K562 (cell line): ENCODE measurements at regions not wholly inside any gene's neighbourhood (a gene's known extent, or its start where the extent isn't known, plus 50 kb on each side); places are given as distances from the start of the nearest gene placed in this dataset.

Experiments
- ATAC-seq: fragments of 200-7000 bp; cut with Tn5 transposase; 3 replicates; pipeline ENCODE4 v1.9.1; 2020; ENCODE audit warnings: moderate library complexity
- BruUV-seq: library from RNA; stranded (reverse); fragments of 400-500 nt; replicated peaks from 2 replicates; lab custom pipeline; 2021; lab: Mats Ljungman, UMichigan
- CTCF ChIA-PET: fragments of 300-600 bp; formaldehyde crosslinking; extraction: SDS; loops from one replicate; lab custom pipeline; 2021; ENCODE audit warnings: low intra/inter-chr PET ratio; lab: Yijun Ruan, JAX
- POLR2A ChIA-PET: fragments of 300-600, 350-650 bp; sonication (Branson Sonifier 250); formaldehyde crosslinking; extraction: SDS; loops from one replicate; lab custom pipeline; 2021; ENCODE audit warnings: antibody characterized with exemption, inconsistent platforms; lab: Yijun Ruan, JAX
- DNase-seq, 4 experiments: peaks; one replicate each; pipeline versions ENCODE4 v3.0.0 to v3.0.0-alpha.2; 2011 to 2018; ENCODE audit warnings: low spot score in 3 of 4, mixed read lengths in 3 of 4; ENCODE audit errors: extremely low read depth in 1 of 4
- FAIRE-seq: peaks from 2 replicates; lab custom pipeline; 2011; peaks lifted over from hg19 to GRCh38; lab: Jason Lieb, UNC
- H2AFZ ChIP-seq: 2 replicates; pipeline ENCODE4 v1.6.0; 2011; ENCODE audit warnings: low read depth, low read length, control low read depth, inconsistent platforms
- H3K27ac ChIP-seq: fragments of 200-600 bp; 3 replicates; pipeline ENCODE4 v1.8.0; 2011; ENCODE audit warnings: low read depth, mild to moderate bottlenecking, control low read depth, inconsistent platforms, low read length, moderate library complexity, mixed read lengths; ENCODE audit errors: extremely low read depth
- H3K27me3 ChIP-seq, 2 experiments: fragments of 300-600 bp in 1 of 2; 2 replicates in 1 of 2; 3 replicates in 1 of 2; pipeline versions ENCODE4 v1.6.0 to v1.8.0; 2011; ENCODE audit warnings: inconsistent platforms in 2 of 2, low read length in 2 of 2, mild to moderate bottlenecking in 1 of 2, mixed read lengths in 1 of 2, moderate library complexity in 1 of 2; ENCODE audit not compliant: control insufficient read depth in 2 of 2, insufficient read depth in 2 of 2
- H3K36me3 ChIP-seq: fragments of 300-600 bp; 3 replicates; pipeline ENCODE4 v1.8.0; 2011; ENCODE audit warnings: mild to moderate bottlenecking, low read length, inconsistent platforms; ENCODE audit not compliant: control insufficient read depth, insufficient read depth
- H3K4me1 ChIP-seq, 2 experiments: fragments of 200-600 bp in 1 of 2; replicated peaks in 1 of 2; 2 replicates in 1 of 2; 3 replicates in 1 of 2; pipeline versions ENCODE4 v1.5.1 to v1.8.0; 2011; ENCODE audit warnings: inconsistent platforms in 2 of 2, low read length in 2 of 2, mild to moderate bottlenecking in 1 of 2, mixed read lengths in 1 of 2, moderate library complexity in 1 of 2; ENCODE audit not compliant: control insufficient read depth in 2 of 2, insufficient read depth in 2 of 2
- H3K4me2 ChIP-seq: 2 replicates; pipeline ENCODE4 v1.6.1; 2011; ENCODE audit warnings: low read length, control low read depth, inconsistent platforms, mixed read lengths; ENCODE audit not compliant: insufficient read depth
- H3K4me3 ChIP-seq: fragments of 200-600 bp; sonication (generic), shearing (Covaris generic); 2 replicates; pipeline ENCODE4 v1.5.1; 2016; ENCODE audit warnings: control low read depth, inconsistent platforms
- H3K79me2 ChIP-seq: fragments of 200-600 bp; 3 replicates; pipeline ENCODE4 v1.8.0; 2011; ENCODE audit warnings: low read length, inconsistent platforms; ENCODE audit not compliant: control insufficient read depth, insufficient read depth
- H3K9ac ChIP-seq, 2 experiments: 2 replicates each; pipeline versions ENCODE4 v1.6.0 to v1.6.1; 2011; ENCODE audit warnings: low read depth in 2 of 2, low read length in 2 of 2, control low read depth in 1 of 2, inconsistent platforms in 1 of 2, mild to moderate bottlenecking in 1 of 2, mixed read lengths in 1 of 2; ENCODE audit not compliant: insufficient read depth in 1 of 2
- H3K9me1 ChIP-seq: one replicate; pipeline ENCODE4 v1.6.0; 2011; ENCODE audit warnings: inconsistent platforms, mild to moderate bottlenecking, low read length, moderate library complexity; ENCODE audit not compliant: control insufficient read depth, insufficient read depth
- H3K9me3 ChIP-seq: replicated peaks from 2 replicates; pipeline ENCODE4 v1.5.1; 2011; ENCODE audit warnings: low read depth, low read length, inconsistent platforms; ENCODE audit not compliant: control insufficient read depth, insufficient read depth
- H4K20me1 ChIP-seq: replicated peaks from 2 replicates; pipeline ENCODE4 v1.6.1; 2011; ENCODE audit warnings: low read length, inconsistent platforms, mixed read lengths; ENCODE audit not compliant: control insufficient read depth, insufficient read depth
- BMI1 ChIP-seq: fragments of 150-350 bp; IDR thresholded peaks from 2 replicates; pipeline ENCODE4 v1.6.1; 2014; ENCODE audit warnings: low read length
- C11orf30 ChIP-seq: fragments of 450-650 bp; IDR thresholded peaks from 2 replicates; pipeline ENCODE4 v1.6.1; 2016; ENCODE audit warnings: low read depth, mild to moderate bottlenecking
- CHD2 ChIP-seq: IDR thresholded peaks from 2 replicates; pipeline ENCODE4 v1.6.1; 2011; ENCODE audit warnings: low read depth, low read length
- MYNN ChIP-seq, 2 experiments: sonication (generic); formaldehyde crosslinking in 1 of 2; IDR thresholded peaks; 2 replicates each; pipeline versions ENCODE4 v1.5.0 to v1.6.1; 2016 to 2020; ENCODE audit warnings: antibody characterized with exemption in 1 of 2, missing genetic modification reagents in 1 of 2
- PCBP2 ChIP-seq: fragments of 200-400 bp; formaldehyde crosslinking; IDR thresholded peaks from 2 replicates; pipeline ENCODE4 v1.6.1; 2018; ENCODE audit warnings: low read length, low read depth, mild to moderate bottlenecking, moderate library complexity; ENCODE audit not compliant: poor library complexity, severe bottlenecking
- SMARCA5 ChIP-seq: fragments of 450-650 bp; IDR thresholded peaks from 2 replicates; pipeline ENCODE4 v1.6.1; 2016
- XRCC5 ChIP-seq: fragments of 200-400 bp; formaldehyde crosslinking; IDR thresholded peaks from 2 replicates; pipeline ENCODE4 v1.6.1; 2017; ENCODE audit warnings: low read depth, mild to moderate bottlenecking, low read length
- ZNF143 ChIP-seq: sonication (generic); formaldehyde crosslinking; IDR thresholded peaks from 2 replicates; pipeline ENCODE4 v1.9.0; 2022; ENCODE audit warnings: mild to moderate bottlenecking, missing genetic modification reagents
- ZNF445 ChIP-seq: fragments of 250-450 bp; sonication (Bioruptor Pico); IDR thresholded peaks from 2 replicates; pipeline ENCODE4 v1.4.0; 2020; ENCODE audit warnings: low read depth, mild to moderate bottlenecking, moderate library complexity
- ZNF707 ChIP-seq: fragments of 250-450 bp; sonication (Bioruptor Pico); conservative IDR thresholded peaks from 2 replicates; pipeline ENCODE4 v1.8.0; 2022; ENCODE audit warnings: inconsistent platforms, mild to moderate bottlenecking, moderate library complexity
- WGBS: fragments of 100-300 bp; shearing (Covaris generic); methylation state at CpG from one replicate; pipeline ENCODE4 v1.1.6; 2016; ENCODE audit warnings: low coverage, mixed read lengths; ENCODE audit not compliant: insufficient coverage; ENCODE audit errors: missing lambda C conversion rate; 5-methylcytosine and 5-hydroxymethylcytosine counted together
- in situ Hi-C: fragments of 300-500 bp; cut with MboI; formaldehyde crosslinking; loops from 4 replicates; pipeline ENCODE4 v1.15.0; 2018; ENCODE audit warnings: inconsistent platforms, mixed read lengths
- intact Hi-C: fragments of 100-400 bp; cut with micrococcal nuclease; formaldehyde crosslinking; loops from 2 replicates; pipeline ENCODE4 v1.14.2; 2022
- TF ChIP-seq, protein P1 (sequence below): fragments of 450-650 bp; formaldehyde crosslinking; IDR thresholded peaks from 2 replicates; pipeline ENCODE4 v1.4.0; 2020; ENCODE audit warnings: mild to moderate bottlenecking
- TF ChIP-seq, protein P2 (sequence below): fragments of 450-650 bp; IDR thresholded peaks from 2 replicates; pipeline ENCODE4 v1.7.1; 2018; ENCODE audit warnings: mild to moderate bottlenecking, low read depth; ENCODE audit not compliant: partially characterized antibody

DNA sequence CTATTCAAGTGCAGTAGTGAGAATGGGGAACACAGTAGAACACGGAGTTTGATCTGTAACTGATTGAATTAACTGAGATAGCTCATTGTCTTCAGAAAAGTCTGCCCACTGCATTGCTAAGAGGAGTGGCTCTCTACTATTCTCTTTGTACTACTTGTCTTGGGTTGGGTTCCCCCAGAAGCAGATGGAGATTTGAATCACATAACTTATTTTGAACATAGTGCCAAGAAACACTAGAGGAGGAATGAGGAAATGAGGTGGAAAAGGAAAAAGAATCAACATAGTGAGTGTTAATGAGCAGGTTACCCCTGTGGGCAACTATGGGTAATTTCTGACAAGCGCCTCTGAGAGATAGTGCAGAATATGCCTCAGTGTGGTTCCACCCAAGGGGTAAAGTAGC, 362.7 kb downstream of the STIM2 start:
- Histone ChIP-seq H2AFZ (no peak overlapping the region), H3K79me2 (no peaks in the 10 kb centered on the region), H4K20me1 (no peaks in the 10 kb centered on the region), H3K36me3 (no peaks in the 10 kb centered on the region), H3K9me3 (no peaks in the 10 kb centered on the region), H3K27ac (no peak overlapping the region), H3K4me1 (no peaks in the 10 kb centered on the region), H3K9me1 (no peaks in the 10 kb centered on the region), H3K4me3 (no peak overlapping the region), H3K9ac (no peak overlapping the region), H3K4me2 (no peak overlapping the region), H3K27me3 (no peaks in the 10 kb centered on the region)
- WGBS, result 0% methylated on average over 2 of the region's 2 CpGs
- ATAC-seq (no peak), DNase-seq (no peak), FAIRE-seq (no peak)
- BruUV-seq, result no TSS peak
- POLR2A ChIA-PET, result no interaction called here
- CTCF ChIA-PET, result no interaction called here
- TF ChIP-seq SMARCA5, result no peak
- intact Hi-C loops (no loop called here), in situ Hi-C loops (no loop called here)

DNA sequence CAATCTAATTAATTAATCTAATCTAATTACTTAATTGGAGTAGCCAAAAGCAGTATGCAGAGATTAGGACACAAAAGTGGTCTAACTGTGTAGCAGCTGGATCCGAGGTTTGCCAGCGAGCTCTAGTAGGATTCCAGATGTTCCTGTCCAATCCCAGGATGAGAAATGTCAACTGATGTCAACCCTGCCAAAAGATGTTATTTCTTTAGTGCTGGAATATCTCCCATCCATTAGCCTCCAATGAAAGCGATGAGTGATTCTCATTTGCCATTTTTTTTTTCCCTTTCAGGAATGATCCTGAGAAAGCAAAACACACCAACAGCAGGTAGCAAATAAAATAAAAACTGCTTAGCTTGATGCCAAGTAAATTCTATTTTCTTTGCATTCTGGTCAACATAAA, 372.9 kb downstream of the STIM2 start:
- ATAC-seq, result no peak
- Histone ChIP-seq H4K20me1 (no peaks in the 10 kb centered on the region), H3K4me3 (no peak overlapping the region), H3K9me1 (no peaks in the 10 kb centered on the region), H3K9ac (no peak overlapping the region), H3K36me3 (no peaks in the 10 kb centered on the region), H3K27me3 (no peaks in the 10 kb centered on the region), H3K4me1 (no peaks in the 10 kb centered on the region), H3K79me2 (no peaks in the 10 kb centered on the region), H3K27ac (no peak overlapping the region), H3K4me2 (no peak overlapping the region), H2AFZ (no peak overlapping the region), H3K9me3 (no peaks in the 10 kb centered on the region)
- POLR2A ChIA-PET, result no interaction called here
- intact Hi-C loops (no loop called here), in situ Hi-C loops (no loop called here)
- FAIRE-seq, result no peak
- CTCF ChIA-PET, result no interaction called here
- BruUV-seq, result no TSS peak
- DNase-seq, result no peak
- WGBS, result 0% methylated on average over 3 of the region's 3 CpGs
- no peak for TF ChIP-seq CHD2
- no peak for TF ChIP-seq ZNF707
- no peak for TF ChIP-seq MYNN (IDR thresholded peaks at IDR 0.05)
- TF ChIP-seq MYNN (CRISPR knock-in tag; IDR thresholded peaks at IDR 0.05), result no peak
- no peak for TF ChIP-seq ZNF445 (CRISPR knock-in tag)
- TF ChIP-seq BMI1, result no peak
- TF ChIP-seq, protein P1, sequence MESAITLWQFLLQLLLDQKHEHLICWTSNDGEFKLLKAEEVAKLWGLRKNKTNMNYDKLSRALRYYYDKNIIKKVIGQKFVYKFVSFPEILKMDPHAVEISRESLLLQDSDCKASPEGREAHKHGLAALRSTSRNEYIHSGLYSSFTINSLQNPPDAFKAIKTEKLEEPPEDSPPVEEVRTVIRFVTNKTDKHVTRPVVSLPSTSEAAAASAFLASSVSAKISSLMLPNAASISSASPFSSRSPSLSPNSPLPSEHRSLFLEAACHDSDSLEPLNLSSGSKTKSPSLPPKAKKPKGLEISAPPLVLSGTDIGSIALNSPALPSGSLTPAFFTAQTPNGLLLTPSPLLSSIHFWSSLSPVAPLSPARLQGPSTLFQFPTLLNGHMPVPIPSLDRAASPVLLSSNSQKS (CRISPR knock-in tag), result no peak
- TF ChIP-seq C11orf30, result no peak
- TF ChIP-seq, protein P2, sequence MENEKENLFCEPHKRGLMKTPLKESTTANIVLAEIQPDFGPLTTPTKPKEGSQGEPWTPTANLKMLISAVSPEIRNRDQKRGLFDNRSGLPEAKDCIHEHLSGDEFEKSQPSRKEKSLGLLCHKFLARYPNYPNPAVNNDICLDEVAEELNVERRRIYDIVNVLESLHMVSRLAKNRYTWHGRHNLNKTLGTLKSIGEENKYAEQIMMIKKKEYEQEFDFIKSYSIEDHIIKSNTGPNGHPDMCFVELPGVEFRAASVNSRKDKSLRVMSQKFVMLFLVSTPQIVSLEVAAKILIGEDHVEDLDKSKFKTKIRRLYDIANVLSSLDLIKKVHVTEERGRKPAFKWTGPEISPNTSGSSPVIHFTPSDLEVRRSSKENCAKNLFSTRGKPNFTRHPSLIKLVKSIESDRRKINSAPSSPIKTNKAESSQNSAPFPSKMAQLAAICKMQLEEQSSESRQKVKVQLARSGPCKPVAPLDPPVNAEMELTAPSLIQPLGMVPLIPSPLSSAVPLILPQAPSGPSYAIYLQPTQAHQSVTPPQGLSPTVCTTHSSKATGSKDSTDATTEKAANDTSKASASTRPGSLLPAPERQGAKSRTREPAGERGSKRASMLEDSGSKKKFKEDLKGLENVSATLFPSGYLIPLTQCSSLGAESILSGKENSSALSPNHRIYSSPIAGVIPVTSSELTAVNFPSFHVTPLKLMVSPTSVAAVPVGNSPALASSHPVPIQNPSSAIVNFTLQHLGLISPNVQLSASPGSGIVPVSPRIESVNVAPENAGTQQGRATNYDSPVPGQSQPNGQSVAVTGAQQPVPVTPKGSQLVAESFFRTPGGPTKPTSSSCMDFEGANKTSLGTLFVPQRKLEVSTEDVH, result no peak
- TF ChIP-seq ZNF143 (CRISPR knock-in tag), result no peak
- no peak for TF ChIP-seq XRCC5
- no peak for TF ChIP-seq PCBP2
